ENCODE measurements at regions not wholly inside any gene's neighbourhood (a gene's known extent, or its start where the extent isn't known, plus 50 kb on each side); places are given as distances from the start of the nearest gene placed in this dataset.

GRCh38 chr2:156837635-156838370, 401.6 kb downstream of the GPD2 start:
- FAIRE-seq (no peak), DNase-seq (ENCODE audit: low spot score) (no peak)

- FAIRE-seq (no peak), DNase-seq (ENCODE audit: low spot score) (no peak)
Observed at GRCh38 chr2:156841321-156841720, 405.1 kb downstream of the GPD2 start.

GRCh38 chr2:156845806-156846558, 409.8 kb downstream of the GPD2 start:
- no peak for FAIRE-seq
- DNase-seq (ENCODE audit: low spot score): no peak

GRCh38 chr2:156852210-156852609, 405.3 kb upstream of the GALNT5 start:
- no peak for FAIRE-seq

GRCh38 chr2:156852681-156853080, 404.8 kb upstream of the GALNT5 start:
- FAIRE-seq: no peak
- DNase-seq (ENCODE audit: low spot score): no peak

More at GRCh38 chr2:156852210-156852609, 405.3 kb upstream of the GALNT5 start:
- no peak for DNase-seq (ENCODE audit: low spot score)

GRCh38 chr2:156864325-156864724, 393.2 kb upstream of the GALNT5 start:
- DNase-seq (ENCODE audit: low spot score) (no peak), FAIRE-seq (no peak)

- FAIRE-seq (no peak), DNase-seq (ENCODE audit: low spot score) (no peak)
Observed at GRCh38 chr2:156864753-156865152, 392.8 kb upstream of the GALNT5 start.

- FAIRE-seq (no peak), DNase-seq (ENCODE audit: low spot score) (no peak)
Observed at GRCh38 chr2:156867201-156867600, 390.3 kb upstream of the GALNT5 start.

GRCh38 chr2:156874707-156875106, 382.8 kb upstream of the GALNT5 start:
- FAIRE-seq (no peak), DNase-seq (ENCODE audit: low spot score) (no peak)

- FAIRE-seq (no peak), DNase-seq (ENCODE audit: low spot score) (peak; percentile 36)
Observed at GRCh38 chr2:156883804-156884203, 373.7 kb upstream of the GALNT5 start.

GRCh38 chr2:156884216-156884615, 373.3 kb upstream of the GALNT5 start:
- no peak for FAIRE-seq
- DNase-seq (ENCODE audit: low spot score): no peak

GRCh38 chr2:156890529-156891148, 366.9 kb upstream of the GALNT5 start:
- FAIRE-seq: no peak
- no peak for DNase-seq (ENCODE audit: low spot score)

GRCh38 chr2:156891609-156892008, 365.9 kb upstream of the GALNT5 start:
- DNase-seq (ENCODE audit: low spot score): no peak
- no peak for FAIRE-seq

- peak; percentile 27 for FAIRE-seq
Observed at GRCh38 chr2:156892467-156893281, 364.8 kb upstream of the GALNT5 start.

GRCh38 chr2:156896294-156896693, 361.2 kb upstream of the GALNT5 start:
- DNase-seq (ENCODE audit: low spot score) (no peak), FAIRE-seq (no peak)

More at GRCh38 chr2:156892467-156893281, 364.8 kb upstream of the GALNT5 start:
- DNase-seq (ENCODE audit: low spot score): peak; percentile 22

GRCh38 chr2:156897548-156897947, 360.0 kb upstream of the GALNT5 start:
- FAIRE-seq (no peak), DNase-seq (ENCODE audit: low spot score) (no peak)

GRCh38 chr2:156901373-156902031, 356.0 kb upstream of the GALNT5 start:
- DNase-seq (ENCODE audit: low spot score): no peak
- FAIRE-seq: no peak

- DNase-seq (ENCODE audit: low spot score) (no peak), FAIRE-seq (no peak)
Observed at GRCh38 chr2:156903335-156903734, 354.2 kb upstream of the GALNT5 start.

- DNase-seq (ENCODE audit: low spot score) (no peak), FAIRE-seq (peak; percentile 48)
Observed at GRCh38 chr2:156907806-156908205, 349.7 kb upstream of the GALNT5 start.

- DNase-seq (ENCODE audit: low spot score) (peak; percentile 38), FAIRE-seq (peak; percentile 94)
Observed at GRCh38 chr2:156908825-156909224, 348.7 kb upstream of the GALNT5 start.

- DNase-seq (ENCODE audit: low spot score) (no peak), FAIRE-seq (no peak)
Observed at GRCh38 chr2:156909983-156910382, 347.5 kb upstream of the GALNT5 start.

Data from RCC 7860 (cell line).